Sigmoid colon (tissue), 4 donors: ENCODE measurements at regions not wholly inside any gene's neighbourhood (a gene's known extent, or its start where the extent isn't known, plus 50 kb on each side); places are given as distances from the start of the nearest gene placed in this dataset.

ENCODE experiments used
- CTCF ChIP-seq, 4 experiments: fragments of 450-650 bp in 3 of 4; fragments of 200-600 bp in 1 of 4; IDR thresholded peaks; one replicate each; pipeline ENCODE4 v1.5.1; 2016 to 2019; ENCODE audit warnings: antibody characterized with exemption in 4 of 4, mild to moderate bottlenecking in 3 of 4, moderate library complexity in 2 of 4
- EP300 ChIP-seq, 4 donors: sonication (generic); formaldehyde crosslinking; IDR thresholded peaks; one replicate each; pipeline ENCODE4 v1.6.1; 2017; ENCODE audit warnings: antibody characterized with exemption in 4 of 4
- POLR2AphosphoS5 ChIP-seq, 4 donors: sonication (generic); formaldehyde crosslinking; IDR thresholded peaks; one replicate each; pipeline ENCODE4 v1.6.1; 2017; ENCODE audit warnings: antibody characterized with exemption in 4 of 4

GRCh38 chr2:208713066-208713745 is 306.6 kb downstream of the PTH2R start:
- TF ChIP-seq CTCF (IDR thresholded peaks at IDR 0.05) (no peak), EP300 (IDR thresholded peaks at IDR 0.05) (no peak), POLR2AphosphoS5 (IDR thresholded peaks at IDR 0.05) (no peak)
